ENCODE measurements at regions not wholly inside any gene's neighbourhood (a gene's known extent, or its start where the extent isn't known, plus 50 kb on each side); places are given as distances from the start of the nearest gene placed in this dataset.
"Not testable (repeated sequence)": the region's sequence is repeated elsewhere in the genome, so short reads cannot be mapped to it uniquely, and the experiment has no call there.

DNA sequence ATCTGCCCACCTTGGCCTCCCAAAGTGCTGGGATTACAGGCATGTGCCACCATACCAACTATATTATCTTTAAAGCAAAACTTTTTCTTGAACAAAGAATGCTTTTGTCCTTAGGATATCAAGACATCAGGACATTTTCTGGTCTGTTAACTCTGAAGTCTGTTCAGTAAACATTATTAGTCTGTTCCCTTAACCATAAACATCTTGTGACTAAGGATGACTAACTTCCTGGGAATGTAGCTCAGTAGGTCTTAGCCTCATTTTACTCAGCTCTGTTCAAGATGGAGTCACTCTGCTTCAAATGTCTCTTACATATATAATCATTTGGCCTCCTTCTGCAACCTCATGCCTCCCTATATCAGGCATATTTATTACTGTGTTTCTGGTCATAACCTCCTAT, 122.9 kb downstream of the UBE2NL start:
- no peak for TF ChIP-seq CTCF (IDR thresholded peaks at IDR 0.05; ENCODE audit: borderline replicate concordance, insufficient read depth, low read depth, low read length)
- no peak overlapping the region for H3K4me3 ChIP-seq (ENCODE audit: low read depth, low read length)

GRCh38 chrX:144040793-144041192, 156.9 kb downstream of the UBE2NL start:
- no peak for TF ChIP-seq CTCF (IDR thresholded peaks at IDR 0.05; ENCODE audit: borderline replicate concordance, insufficient read depth, low read depth, low read length)
- no peak overlapping the region for H3K4me3 ChIP-seq (ENCODE audit: low read depth, low read length)

DNA sequence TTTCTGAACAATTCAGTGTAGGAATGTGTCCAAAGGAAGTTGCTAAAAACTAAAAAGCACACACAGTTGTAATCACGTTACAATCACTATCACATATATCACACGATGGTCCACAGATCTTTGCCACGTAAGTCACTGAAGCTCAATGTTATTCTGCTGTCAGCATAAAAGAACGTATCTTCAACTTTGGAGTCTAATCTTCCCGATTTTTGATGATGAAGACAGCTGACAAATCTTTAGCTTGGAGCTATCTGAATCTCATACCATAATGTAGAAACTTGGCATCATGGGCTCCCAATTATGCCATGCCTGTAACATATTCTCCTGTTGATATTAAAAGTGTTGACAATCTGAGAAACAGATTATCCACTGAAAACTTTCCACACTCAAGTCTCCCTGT, 158.4 kb downstream of the UBE2NL start:
- no peak overlapping the region for H3K4me3 ChIP-seq (ENCODE audit: low read depth, low read length)
- TF ChIP-seq CTCF (IDR thresholded peaks at IDR 0.05; ENCODE audit: borderline replicate concordance, insufficient read depth, low read depth, low read length), result no peak

GRCh38 chrX:144075432-144075831, 191.6 kb downstream of the UBE2NL start:
- no peak for TF ChIP-seq CTCF (IDR thresholded peaks at IDR 0.05; ENCODE audit: borderline replicate concordance, insufficient read depth, low read depth, low read length)
- H3K4me3 ChIP-seq (ENCODE audit: low read depth, low read length), result no peak overlapping the region

DNA sequence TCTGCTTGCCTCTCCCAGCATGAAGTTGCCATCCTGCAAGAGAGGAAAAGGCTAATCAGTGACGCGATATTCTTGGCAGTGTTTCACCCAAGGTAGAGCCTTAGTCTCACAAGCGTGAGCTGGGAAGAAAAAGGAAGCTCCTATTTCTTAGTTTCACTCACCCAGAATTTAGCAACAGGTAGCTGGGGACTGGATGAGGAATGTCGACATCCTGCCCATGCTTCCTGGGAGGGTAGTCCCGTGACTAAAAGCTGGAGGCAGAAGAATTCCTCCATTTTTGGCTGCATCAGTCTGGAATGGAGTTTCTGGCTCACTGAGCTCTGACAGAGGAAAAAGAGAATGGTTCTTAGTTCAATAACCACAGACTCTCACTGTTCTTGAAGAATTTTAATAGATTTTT, 198.4 kb downstream of the UBE2NL start:
- H3K4me3 ChIP-seq (ENCODE audit: low read depth, low read length), result not testable (repeated sequence)

GRCh38 chrX:144089674-144090073, 205.8 kb downstream of the UBE2NL start:
- not testable (repeated sequence) for H3K4me3 ChIP-seq (ENCODE audit: low read depth, low read length)

- H3K4me3 ChIP-seq (ENCODE audit: low read depth, low read length), result not testable (repeated sequence)
Measured at GRCh38 chrX:144092116-144092515, 208.2 kb downstream of the UBE2NL start.

- H3K4me3 ChIP-seq (ENCODE audit: low read depth, low read length), result not testable (repeated sequence)
Measured at GRCh38 chrX:144119490-144119889, 235.6 kb downstream of the UBE2NL start.

DNA sequence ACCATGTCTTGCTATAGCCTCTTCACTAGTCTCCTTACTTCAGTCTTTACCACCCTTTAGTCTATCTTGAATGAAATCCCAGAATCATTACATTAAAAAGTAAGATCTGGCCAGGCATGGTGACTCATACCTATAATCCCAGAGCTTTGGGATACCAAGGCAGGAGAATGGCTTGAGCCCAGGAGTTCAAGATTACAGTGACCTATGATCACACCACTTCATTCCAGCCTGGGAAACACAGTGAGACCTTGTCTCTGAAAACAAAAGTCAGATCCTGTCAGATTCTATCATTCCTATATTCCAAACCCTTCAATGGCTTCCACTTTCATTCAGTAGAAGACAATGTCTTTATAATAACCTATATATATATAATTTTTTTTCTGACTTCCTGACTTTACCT, 237.7 kb downstream of the UBE2NL start:
- H3K4me3 ChIP-seq (ENCODE audit: low read depth, low read length), result not testable (repeated sequence)

DNA sequence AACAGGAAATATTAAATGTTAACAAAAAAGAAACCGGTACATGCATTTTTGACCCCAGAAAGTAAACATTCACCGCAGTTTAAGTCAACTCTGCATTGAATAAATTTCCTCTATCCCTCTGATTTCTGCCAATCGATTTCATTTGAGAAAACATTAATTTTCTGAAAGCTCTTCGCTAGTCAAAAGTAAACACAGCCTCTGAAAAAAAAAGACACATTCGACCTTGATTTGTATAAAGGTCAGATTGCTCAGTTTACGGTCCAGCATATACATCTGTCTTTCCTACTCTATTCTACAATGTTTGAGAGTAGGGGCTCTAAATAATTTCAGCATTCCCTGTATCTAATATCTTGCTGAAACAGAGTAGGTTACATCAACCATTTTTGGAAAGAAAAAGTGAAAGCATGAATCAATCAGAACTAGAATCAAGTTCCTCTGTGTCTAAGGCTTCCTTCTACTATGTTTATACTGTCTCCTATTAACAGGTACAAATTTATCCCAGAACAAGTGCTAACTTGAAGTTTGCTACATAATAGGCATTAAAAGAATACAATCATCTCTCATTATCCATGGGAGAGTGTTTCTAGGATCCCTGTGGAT, 243.8 kb downstream of the UBE2NL start:
- H3K4me3 ChIP-seq (ENCODE audit: low read depth, low read length), result not testable (repeated sequence)

- H3K4me3 ChIP-seq (ENCODE audit: low read depth, low read length), result not testable (repeated sequence)
Measured at GRCh38 chrX:144129511-144129910, 245.6 kb downstream of the UBE2NL start.

DNA sequence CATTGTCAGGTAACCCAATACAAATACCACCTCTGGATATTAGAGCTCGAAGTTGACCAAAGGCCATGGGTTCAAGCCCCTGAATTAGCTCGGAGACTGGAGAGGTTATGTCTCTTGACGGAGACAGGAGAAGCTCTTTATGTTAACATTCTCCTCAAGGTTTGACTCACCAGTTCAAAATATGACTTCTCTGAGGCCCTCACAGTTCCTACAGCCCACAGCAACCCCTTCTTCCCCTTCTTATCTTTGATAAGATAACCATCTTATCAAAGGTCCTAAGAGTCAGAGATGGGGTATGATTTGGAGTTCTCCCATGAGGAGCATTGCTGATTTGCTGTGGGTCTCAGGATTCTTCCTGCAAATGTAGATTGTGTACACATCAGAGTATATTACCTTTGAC, 246.6 kb downstream of the UBE2NL start:
- H3K4me3 ChIP-seq (ENCODE audit: low read depth, low read length), result not testable (repeated sequence)

GRCh38 chrX:144131080-144131479, 247.2 kb downstream of the UBE2NL start:
- H3K4me3 ChIP-seq (ENCODE audit: low read depth, low read length), result not testable (repeated sequence)

DNA sequence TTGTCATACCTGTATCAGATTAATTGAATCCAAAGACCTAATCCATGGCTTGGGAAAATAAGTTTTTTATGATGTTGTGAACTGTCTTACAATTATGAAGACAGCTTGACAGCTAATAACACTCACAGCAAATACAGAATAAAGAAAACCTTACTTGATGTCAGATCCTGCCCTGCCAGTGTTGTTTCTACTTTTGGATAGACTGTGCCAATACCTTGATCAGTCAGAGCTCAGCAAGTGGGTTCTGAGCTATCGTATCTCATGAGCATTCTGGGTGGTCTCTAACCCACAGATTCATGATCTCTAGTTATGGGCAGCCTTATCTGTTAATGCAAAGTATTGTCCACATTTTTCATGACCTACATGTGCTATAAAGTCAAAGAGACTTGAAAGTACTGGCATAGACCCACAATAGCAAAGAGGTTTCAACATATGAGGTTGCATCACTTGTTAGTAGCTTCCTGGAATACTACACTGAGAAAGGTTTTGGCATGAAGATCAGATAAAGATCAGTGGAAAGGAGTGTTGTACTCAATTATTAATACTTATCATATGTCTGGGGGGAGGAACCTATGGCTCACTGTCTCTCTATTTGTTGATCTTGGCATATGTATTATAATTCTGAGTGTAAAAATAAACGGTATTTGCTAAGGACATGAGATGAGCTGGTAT, 250.7 kb downstream of the UBE2NL start:
- not testable (repeated sequence) for H3K4me3 ChIP-seq (ENCODE audit: low read depth, low read length)

- H3K4me3 ChIP-seq (ENCODE audit: low read depth, low read length), result not testable (repeated sequence)
Measured at GRCh38 chrX:144154474-144154873, 270.6 kb downstream of the UBE2NL start.

DNA sequence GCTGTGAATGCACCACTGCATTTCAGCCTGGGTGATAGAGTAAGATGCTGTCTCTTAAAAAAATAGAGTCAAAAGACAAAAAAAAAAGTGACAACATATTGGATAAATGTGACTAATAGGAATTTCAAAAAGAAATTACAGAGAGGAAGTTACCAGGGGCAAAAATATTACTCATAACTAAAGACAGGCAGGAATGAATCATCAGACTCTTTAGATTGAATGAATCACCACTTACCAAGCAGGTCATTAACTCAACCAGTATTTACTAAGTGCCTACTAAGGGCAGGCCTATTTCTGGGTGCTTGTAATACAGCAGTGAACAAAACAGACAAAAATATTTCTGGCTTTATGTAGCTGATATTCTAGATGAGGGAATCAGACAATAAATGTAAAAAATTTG, 301.3 kb downstream of the UBE2NL start:
- not testable (repeated sequence) for H3K4me3 ChIP-seq (ENCODE audit: low read depth, low read length)
